ENCODE measurements at regions not wholly inside any gene's neighbourhood (a gene's known extent, or its start where the extent isn't known, plus 50 kb on each side); places are given as distances from the start of the nearest gene placed in this dataset.
"Not testable (repeated sequence)": the region's sequence is repeated elsewhere in the genome, so short reads cannot be mapped to it uniquely, and the experiment has no call there.

DNA sequence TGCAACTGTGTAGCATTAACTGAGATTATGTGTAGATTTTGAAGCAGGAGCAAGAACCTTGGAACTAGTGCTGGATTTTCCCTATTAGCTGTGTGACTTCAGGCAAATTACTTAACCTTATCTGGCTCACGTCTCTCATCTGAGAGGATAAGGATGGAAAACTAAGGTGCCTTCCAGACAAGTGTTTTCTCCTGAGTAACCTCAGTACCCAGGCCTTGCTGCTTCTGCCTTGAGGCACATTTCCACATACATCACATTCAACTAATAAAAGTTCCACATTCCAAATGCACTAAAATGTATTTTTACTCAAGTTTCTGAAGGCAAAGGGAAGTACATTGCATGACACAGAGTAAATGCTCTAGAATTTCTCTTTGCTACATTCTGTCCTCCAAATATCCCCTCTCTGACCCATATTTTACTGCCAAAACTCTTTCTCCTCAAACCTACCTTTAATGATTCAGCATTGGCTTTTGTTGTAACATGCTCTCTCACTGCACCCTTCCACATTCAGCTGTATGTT lies 195.4 kb upstream of the ADGRL3 start:
- H3K36me3 ChIP-seq (ENCODE audit: control insufficient read depth in 2 of 3, insufficient read depth in 3 of 3, low read length in 3 of 3), result no peaks in the 10 kb centered on the region
- no peak overlapping the region for H3K9ac ChIP-seq (ENCODE audit: low read length in 3 of 3)
- no peak overlapping the region for H3K4me3 ChIP-seq (ENCODE audit: low read length in 3 of 3)
- TF ChIP-seq CTCF (IDR thresholded peaks at IDR 0.05; ENCODE audit: borderline replicate concordance, extremely low read depth, insufficient read depth), result no peak
- no peaks in the 10 kb centered on the region for H3K9me3 ChIP-seq (ENCODE audit: control insufficient read depth in 2 of 3, insufficient read depth in 1 of 3, low read length in 3 of 3)
- DNase-seq (no peak), FAIRE-seq (no peak)
- intact Hi-C loops (cut with DNase I), result no loop called here
- no peaks in the 10 kb centered on the region for H3K4me1 ChIP-seq (ENCODE audit: control insufficient read depth in 2 of 3, insufficient read depth in 2 of 3, low read depth in 1 of 3, low read length in 3 of 3)
- H3K27ac ChIP-seq (ENCODE audit: low read depth in 2 of 2, low read length in 2 of 2), result no peak overlapping the region
- no peaks in the 10 kb centered on the region for H3K27me3 ChIP-seq (ENCODE audit: control insufficient read depth, insufficient read depth, low read length)

GRCh38 chr4:61011051-61011450 lies 189.1 kb upstream of the ADGRL3 start:
- H3K9me3 ChIP-seq (ENCODE audit: control insufficient read depth in 2 of 3, insufficient read depth in 1 of 3, low read length in 3 of 3), result no peaks in the 10 kb centered on the region
- no peaks in the 10 kb centered on the region for H3K4me1 ChIP-seq (ENCODE audit: control insufficient read depth in 2 of 3, insufficient read depth in 2 of 3, low read depth in 1 of 3, low read length in 3 of 3)
- no peak overlapping the region for H3K4me3 ChIP-seq (ENCODE audit: low read length in 3 of 3)
- intact Hi-C loops (cut with DNase I), result no loop called here
- H3K27me3 ChIP-seq (ENCODE audit: control insufficient read depth, insufficient read depth, low read length), result no peaks in the 10 kb centered on the region
- TF ChIP-seq CTCF (IDR thresholded peaks at IDR 0.05; ENCODE audit: borderline replicate concordance, extremely low read depth, insufficient read depth), result no peak
- H3K36me3 ChIP-seq (ENCODE audit: control insufficient read depth in 2 of 3, insufficient read depth in 3 of 3, low read length in 3 of 3), result no peaks in the 10 kb centered on the region
- DNase-seq (no peak), FAIRE-seq (no peak)
- no peak overlapping the region for H3K27ac ChIP-seq (ENCODE audit: low read depth in 2 of 2, low read length in 2 of 2)
- H3K9ac ChIP-seq (ENCODE audit: low read length in 3 of 3), result no peak overlapping the region

DNA sequence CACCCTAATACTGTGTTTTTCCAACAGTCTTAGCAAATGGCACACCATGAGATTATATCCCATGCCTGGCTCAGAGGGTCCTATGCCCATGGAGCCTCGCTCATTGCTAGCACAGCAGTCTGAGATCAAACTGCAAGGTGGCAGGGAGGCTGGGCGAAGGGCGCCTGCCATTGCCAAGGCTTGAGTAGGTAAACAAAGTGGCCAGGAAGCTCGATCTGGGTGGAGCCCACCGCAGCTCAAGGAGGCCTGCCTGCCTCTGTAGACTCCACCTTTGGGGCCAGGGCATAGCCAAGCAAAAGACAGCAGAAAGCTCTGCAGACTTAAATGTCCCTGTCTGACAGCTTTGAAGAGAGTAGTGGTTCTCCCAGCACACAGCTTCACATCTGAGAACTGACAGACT lies 188.2 kb upstream of the ADGRL3 start:
- H3K9me3 ChIP-seq (ENCODE audit: control insufficient read depth in 2 of 3, insufficient read depth in 1 of 3, low read length in 3 of 3); H3K9ac ChIP-seq (ENCODE audit: low read length in 3 of 3); H3K27me3 ChIP-seq (ENCODE audit: control insufficient read depth, insufficient read depth, low read length); intact Hi-C loops (cut with DNase I); FAIRE-seq; H3K4me3 ChIP-seq (ENCODE audit: low read length in 3 of 3); H3K36me3 ChIP-seq (ENCODE audit: control insufficient read depth in 2 of 3, insufficient read depth in 3 of 3, low read length in 3 of 3); H3K4me1 ChIP-seq (ENCODE audit: control insufficient read depth in 2 of 3, insufficient read depth in 2 of 3, low read depth in 1 of 3, low read length in 3 of 3); H3K27ac ChIP-seq (ENCODE audit: low read depth in 2 of 2, low read length in 2 of 2): not testable (repeated sequence)
- peak in 1 of 5 donors; percentile 38 for DNase-seq

GRCh38 chr4:61024610-61025009 lies 175.5 kb upstream of the ADGRL3 start:
- H3K9me3 ChIP-seq (ENCODE audit: control insufficient read depth in 2 of 3, insufficient read depth in 1 of 3, low read length in 3 of 3), result peaks cover 0 to 4% (median 0%) of the 10 kb centered on the region in 3 donors
- H3K27ac ChIP-seq (ENCODE audit: low read depth in 2 of 2, low read length in 2 of 2), result no peak overlapping the region
- H3K27me3 ChIP-seq (ENCODE audit: control insufficient read depth, insufficient read depth, low read length), result no peaks in the 10 kb centered on the region
- H3K4me3 ChIP-seq (ENCODE audit: low read length in 3 of 3), result no peak overlapping the region
- FAIRE-seq, result no peak
- no peak for DNase-seq
- no peak for TF ChIP-seq CTCF (IDR thresholded peaks at IDR 0.05; ENCODE audit: borderline replicate concordance, extremely low read depth, insufficient read depth)
- intact Hi-C loops (cut with DNase I), result no loop called here
- H3K4me1 ChIP-seq (ENCODE audit: control insufficient read depth in 2 of 3, insufficient read depth in 2 of 3, low read depth in 1 of 3, low read length in 3 of 3), result no peaks in the 10 kb centered on the region
- H3K9ac ChIP-seq (ENCODE audit: low read length in 3 of 3), result no peak overlapping the region
- no peaks in the 10 kb centered on the region for H3K36me3 ChIP-seq (ENCODE audit: control insufficient read depth in 2 of 3, insufficient read depth in 3 of 3, low read length in 3 of 3)
